ENCODE measurements at regions not wholly inside any gene's neighbourhood (a gene's known extent, or its start where the extent isn't known, plus 50 kb on each side); places are given as distances from the start of the nearest gene placed in this dataset.

DNA sequence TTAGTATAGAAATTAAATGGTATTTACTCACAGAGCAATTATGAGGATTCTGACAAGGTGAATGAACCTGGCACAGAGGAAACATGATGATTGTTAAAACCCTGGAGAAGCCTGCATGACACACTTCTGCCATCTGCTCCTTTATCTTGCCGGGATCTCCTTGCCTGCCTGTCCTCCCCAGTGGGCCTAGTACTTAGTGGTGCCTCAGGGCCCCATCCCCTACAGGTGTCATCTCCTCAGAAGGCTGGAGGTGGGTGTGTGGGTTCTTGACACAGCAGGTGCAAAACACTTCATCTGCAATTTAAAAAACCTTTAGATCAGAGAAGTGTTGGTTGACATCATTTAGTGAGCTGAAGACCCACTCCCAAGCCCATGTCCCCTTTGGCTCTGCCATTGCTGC is 261.2 kb downstream of the ADRA2A start:
- TF ChIP-seq POLR2A (IDR thresholded peaks at IDR 0.05): no peak
- TF ChIP-seq, protein P1, sequence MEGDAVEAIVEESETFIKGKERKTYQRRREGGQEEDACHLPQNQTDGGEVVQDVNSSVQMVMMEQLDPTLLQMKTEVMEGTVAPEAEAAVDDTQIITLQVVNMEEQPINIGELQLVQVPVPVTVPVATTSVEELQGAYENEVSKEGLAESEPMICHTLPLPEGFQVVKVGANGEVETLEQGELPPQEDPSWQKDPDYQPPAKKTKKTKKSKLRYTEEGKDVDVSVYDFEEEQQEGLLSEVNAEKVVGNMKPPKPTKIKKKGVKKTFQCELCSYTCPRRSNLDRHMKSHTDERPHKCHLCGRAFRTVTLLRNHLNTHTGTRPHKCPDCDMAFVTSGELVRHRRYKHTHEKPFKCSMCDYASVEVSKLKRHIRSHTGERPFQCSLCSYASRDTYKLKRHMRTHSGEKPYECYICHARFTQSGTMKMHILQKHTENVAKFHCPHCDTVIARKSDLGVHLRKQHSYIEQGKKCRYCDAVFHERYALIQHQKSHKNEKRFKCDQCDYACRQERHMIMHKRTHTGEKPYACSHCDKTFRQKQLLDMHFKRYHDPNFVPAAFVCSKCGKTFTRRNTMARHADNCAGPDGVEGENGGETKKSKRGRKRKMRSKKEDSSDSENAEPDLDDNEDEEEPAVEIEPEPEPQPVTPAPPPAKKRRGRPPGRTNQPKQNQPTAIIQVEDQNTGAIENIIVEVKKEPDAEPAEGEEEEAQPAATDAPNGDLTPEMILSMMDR (IDR thresholded peaks at IDR 0.05): no peak
